GM23338 (cell line): ENCODE measurements at regions not wholly inside any gene's neighbourhood (a gene's known extent, or its start where the extent isn't known, plus 50 kb on each side); places are given as distances from the start of the nearest gene placed in this dataset.

Experiments
- CREB1 ChIP-seq: fragments of 250-450 bp; sonication (Bioruptor Pico); IDR thresholded peaks from 2 replicates; pipeline ENCODE4 v1.5.0; 2020; ENCODE audit warnings: low read depth, mild to moderate bottlenecking, moderate library complexity
- EZH2 ChIP-seq: fragments of 200-600 bp; sonication (generic); IDR thresholded peaks from one replicate; pipeline ENCODE4 v1.8.0; 2017; ENCODE audit warnings: antibody characterized with exemption, mild to moderate bottlenecking, low read depth; ENCODE audit not compliant: unreplicated experiment
- EZH2phosphoT487 ChIP-seq: fragments of 200-600 bp; sonication (generic); IDR thresholded peaks from one replicate; pipeline ENCODE4 v1.8.1; 2018; ENCODE audit warnings: antibody characterized with exemption; ENCODE audit not compliant: unreplicated experiment
- JUNB ChIP-seq: IDR thresholded peaks from one replicate; pipeline ENCODE4 v1.6.1; 2016; ENCODE audit warnings: antibody characterized with exemption; ENCODE audit not compliant: unreplicated experiment
- NANOG ChIP-seq: IDR thresholded peaks from 2 replicates; pipeline ENCODE4 v1.6.1; 2016; ENCODE audit warnings: antibody characterized with exemption, borderline replicate concordance
- POLR2AphosphoS5 ChIP-seq: IDR thresholded peaks from 2 replicates; pipeline ENCODE4 v1.6.1; 2016; ENCODE audit warnings: antibody characterized with exemption, low read depth
- STAT1 ChIP-seq: IDR thresholded peaks from one replicate; pipeline ENCODE4 v1.6.1; 2016; ENCODE audit warnings: antibody characterized with exemption; ENCODE audit not compliant: unreplicated experiment
- ZNF114 ChIP-seq: fragments of 250-450 bp; sonication (Bioruptor Pico); IDR thresholded peaks from 2 replicates; pipeline ENCODE4 v1.5.0; 2020; ENCODE audit warnings: mild to moderate bottlenecking, moderate library complexity
- ZNF331 ChIP-seq: fragments of 250-450 bp; sonication (Bioruptor Pico); IDR thresholded peaks from 2 replicates; pipeline ENCODE4 v1.5.0; 2020; ENCODE audit warnings: low read depth, mild to moderate bottlenecking, moderate library complexity
- TF ChIP-seq, protein P1 (sequence below), 2 experiments: fragments of 200-600 bp in 1 of 2; sonication (generic) in 1 of 2; conservative IDR thresholded peaks; 2 replicates each; pipeline versions ENCODE4 v1.5.1 to v1.6.1; 2016 to 2017; ENCODE audit warnings: antibody characterized with exemption in 2 of 2, low read depth in 2 of 2, mild to moderate bottlenecking in 2 of 2, moderate library complexity in 1 of 2
- TF ChIP-seq, protein P2 (sequence below): IDR thresholded peaks from one replicate; pipeline ENCODE4 v1.6.1; 2018; ENCODE audit warnings: antibody characterized with exemption; ENCODE audit not compliant: unreplicated experiment
- TF ChIP-seq, protein P3 (sequence below): IDR thresholded peaks from 2 replicates; pipeline ENCODE4 v1.6.1; 2016; ENCODE audit warnings: antibody characterized with exemption
- TF ChIP-seq, protein P4 (sequence below): fragments of 250-450 bp; sonication (Bioruptor Pico); IDR thresholded peaks from 2 replicates; pipeline ENCODE4 v1.5.0; 2020; ENCODE audit warnings: mild to moderate bottlenecking, moderate library complexity

DNA sequence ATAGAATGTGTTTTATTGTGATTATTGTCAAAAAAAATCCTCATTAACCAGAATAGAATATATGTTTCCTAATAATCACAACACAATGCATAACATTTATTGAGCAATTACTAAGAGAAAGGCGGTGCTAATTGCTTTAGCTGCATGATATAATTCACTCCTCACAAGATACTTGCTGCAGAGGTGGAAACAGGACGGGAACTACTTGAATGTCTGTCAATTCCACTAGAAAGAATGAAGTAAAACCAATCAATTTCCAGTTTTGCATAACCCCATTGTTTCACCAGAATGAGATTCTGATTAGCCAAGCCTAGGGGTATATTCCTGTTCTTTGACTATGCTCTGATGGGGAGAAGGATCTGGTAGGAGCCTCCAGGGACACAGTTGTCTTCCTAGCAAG lies 239.1 kb upstream of the NRP1 start:
- TF ChIP-seq, protein P1, sequence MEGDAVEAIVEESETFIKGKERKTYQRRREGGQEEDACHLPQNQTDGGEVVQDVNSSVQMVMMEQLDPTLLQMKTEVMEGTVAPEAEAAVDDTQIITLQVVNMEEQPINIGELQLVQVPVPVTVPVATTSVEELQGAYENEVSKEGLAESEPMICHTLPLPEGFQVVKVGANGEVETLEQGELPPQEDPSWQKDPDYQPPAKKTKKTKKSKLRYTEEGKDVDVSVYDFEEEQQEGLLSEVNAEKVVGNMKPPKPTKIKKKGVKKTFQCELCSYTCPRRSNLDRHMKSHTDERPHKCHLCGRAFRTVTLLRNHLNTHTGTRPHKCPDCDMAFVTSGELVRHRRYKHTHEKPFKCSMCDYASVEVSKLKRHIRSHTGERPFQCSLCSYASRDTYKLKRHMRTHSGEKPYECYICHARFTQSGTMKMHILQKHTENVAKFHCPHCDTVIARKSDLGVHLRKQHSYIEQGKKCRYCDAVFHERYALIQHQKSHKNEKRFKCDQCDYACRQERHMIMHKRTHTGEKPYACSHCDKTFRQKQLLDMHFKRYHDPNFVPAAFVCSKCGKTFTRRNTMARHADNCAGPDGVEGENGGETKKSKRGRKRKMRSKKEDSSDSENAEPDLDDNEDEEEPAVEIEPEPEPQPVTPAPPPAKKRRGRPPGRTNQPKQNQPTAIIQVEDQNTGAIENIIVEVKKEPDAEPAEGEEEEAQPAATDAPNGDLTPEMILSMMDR (conservative IDR thresholded peaks at IDR 0.05; ENCODE audit: low read depth in 2 of 2), result no peak
- TF ChIP-seq EZH2, result no peak
- no peak for TF ChIP-seq EZH2phosphoT487
- TF ChIP-seq, protein P2, sequence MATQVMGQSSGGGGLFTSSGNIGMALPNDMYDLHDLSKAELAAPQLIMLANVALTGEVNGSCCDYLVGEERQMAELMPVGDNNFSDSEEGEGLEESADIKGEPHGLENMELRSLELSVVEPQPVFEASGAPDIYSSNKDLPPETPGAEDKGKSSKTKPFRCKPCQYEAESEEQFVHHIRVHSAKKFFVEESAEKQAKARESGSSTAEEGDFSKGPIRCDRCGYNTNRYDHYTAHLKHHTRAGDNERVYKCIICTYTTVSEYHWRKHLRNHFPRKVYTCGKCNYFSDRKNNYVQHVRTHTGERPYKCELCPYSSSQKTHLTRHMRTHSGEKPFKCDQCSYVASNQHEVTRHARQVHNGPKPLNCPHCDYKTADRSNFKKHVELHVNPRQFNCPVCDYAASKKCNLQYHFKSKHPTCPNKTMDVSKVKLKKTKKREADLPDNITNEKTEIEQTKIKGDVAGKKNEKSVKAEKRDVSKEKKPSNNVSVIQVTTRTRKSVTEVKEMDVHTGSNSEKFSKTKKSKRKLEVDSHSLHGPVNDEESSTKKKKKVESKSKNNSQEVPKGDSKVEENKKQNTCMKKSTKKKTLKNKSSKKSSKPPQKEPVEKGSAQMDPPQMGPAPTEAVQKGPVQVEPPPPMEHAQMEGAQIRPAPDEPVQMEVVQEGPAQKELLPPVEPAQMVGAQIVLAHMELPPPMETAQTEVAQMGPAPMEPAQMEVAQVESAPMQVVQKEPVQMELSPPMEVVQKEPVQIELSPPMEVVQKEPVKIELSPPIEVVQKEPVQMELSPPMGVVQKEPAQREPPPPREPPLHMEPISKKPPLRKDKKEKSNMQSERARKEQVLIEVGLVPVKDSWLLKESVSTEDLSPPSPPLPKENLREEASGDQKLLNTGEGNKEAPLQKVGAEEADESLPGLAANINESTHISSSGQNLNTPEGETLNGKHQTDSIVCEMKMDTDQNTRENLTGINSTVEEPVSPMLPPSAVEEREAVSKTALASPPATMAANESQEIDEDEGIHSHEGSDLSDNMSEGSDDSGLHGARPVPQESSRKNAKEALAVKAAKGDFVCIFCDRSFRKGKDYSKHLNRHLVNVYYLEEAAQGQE, result no peak
- TF ChIP-seq POLR2AphosphoS5, result no peak
- no peak for TF ChIP-seq CREB1 (CRISPR knock-in tag)
- TF ChIP-seq ZNF331 (CRISPR knock-in tag), result no peak
- TF ChIP-seq STAT1, result no peak
- TF ChIP-seq JUNB, result no peak
- TF ChIP-seq, protein P3, sequence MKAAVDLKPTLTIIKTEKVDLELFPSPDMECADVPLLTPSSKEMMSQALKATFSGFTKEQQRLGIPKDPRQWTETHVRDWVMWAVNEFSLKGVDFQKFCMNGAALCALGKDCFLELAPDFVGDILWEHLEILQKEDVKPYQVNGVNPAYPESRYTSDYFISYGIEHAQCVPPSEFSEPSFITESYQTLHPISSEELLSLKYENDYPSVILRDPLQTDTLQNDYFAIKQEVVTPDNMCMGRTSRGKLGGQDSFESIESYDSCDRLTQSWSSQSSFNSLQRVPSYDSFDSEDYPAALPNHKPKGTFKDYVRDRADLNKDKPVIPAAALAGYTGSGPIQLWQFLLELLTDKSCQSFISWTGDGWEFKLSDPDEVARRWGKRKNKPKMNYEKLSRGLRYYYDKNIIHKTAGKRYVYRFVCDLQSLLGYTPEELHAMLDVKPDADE, result no peak
- TF ChIP-seq, protein P4, sequence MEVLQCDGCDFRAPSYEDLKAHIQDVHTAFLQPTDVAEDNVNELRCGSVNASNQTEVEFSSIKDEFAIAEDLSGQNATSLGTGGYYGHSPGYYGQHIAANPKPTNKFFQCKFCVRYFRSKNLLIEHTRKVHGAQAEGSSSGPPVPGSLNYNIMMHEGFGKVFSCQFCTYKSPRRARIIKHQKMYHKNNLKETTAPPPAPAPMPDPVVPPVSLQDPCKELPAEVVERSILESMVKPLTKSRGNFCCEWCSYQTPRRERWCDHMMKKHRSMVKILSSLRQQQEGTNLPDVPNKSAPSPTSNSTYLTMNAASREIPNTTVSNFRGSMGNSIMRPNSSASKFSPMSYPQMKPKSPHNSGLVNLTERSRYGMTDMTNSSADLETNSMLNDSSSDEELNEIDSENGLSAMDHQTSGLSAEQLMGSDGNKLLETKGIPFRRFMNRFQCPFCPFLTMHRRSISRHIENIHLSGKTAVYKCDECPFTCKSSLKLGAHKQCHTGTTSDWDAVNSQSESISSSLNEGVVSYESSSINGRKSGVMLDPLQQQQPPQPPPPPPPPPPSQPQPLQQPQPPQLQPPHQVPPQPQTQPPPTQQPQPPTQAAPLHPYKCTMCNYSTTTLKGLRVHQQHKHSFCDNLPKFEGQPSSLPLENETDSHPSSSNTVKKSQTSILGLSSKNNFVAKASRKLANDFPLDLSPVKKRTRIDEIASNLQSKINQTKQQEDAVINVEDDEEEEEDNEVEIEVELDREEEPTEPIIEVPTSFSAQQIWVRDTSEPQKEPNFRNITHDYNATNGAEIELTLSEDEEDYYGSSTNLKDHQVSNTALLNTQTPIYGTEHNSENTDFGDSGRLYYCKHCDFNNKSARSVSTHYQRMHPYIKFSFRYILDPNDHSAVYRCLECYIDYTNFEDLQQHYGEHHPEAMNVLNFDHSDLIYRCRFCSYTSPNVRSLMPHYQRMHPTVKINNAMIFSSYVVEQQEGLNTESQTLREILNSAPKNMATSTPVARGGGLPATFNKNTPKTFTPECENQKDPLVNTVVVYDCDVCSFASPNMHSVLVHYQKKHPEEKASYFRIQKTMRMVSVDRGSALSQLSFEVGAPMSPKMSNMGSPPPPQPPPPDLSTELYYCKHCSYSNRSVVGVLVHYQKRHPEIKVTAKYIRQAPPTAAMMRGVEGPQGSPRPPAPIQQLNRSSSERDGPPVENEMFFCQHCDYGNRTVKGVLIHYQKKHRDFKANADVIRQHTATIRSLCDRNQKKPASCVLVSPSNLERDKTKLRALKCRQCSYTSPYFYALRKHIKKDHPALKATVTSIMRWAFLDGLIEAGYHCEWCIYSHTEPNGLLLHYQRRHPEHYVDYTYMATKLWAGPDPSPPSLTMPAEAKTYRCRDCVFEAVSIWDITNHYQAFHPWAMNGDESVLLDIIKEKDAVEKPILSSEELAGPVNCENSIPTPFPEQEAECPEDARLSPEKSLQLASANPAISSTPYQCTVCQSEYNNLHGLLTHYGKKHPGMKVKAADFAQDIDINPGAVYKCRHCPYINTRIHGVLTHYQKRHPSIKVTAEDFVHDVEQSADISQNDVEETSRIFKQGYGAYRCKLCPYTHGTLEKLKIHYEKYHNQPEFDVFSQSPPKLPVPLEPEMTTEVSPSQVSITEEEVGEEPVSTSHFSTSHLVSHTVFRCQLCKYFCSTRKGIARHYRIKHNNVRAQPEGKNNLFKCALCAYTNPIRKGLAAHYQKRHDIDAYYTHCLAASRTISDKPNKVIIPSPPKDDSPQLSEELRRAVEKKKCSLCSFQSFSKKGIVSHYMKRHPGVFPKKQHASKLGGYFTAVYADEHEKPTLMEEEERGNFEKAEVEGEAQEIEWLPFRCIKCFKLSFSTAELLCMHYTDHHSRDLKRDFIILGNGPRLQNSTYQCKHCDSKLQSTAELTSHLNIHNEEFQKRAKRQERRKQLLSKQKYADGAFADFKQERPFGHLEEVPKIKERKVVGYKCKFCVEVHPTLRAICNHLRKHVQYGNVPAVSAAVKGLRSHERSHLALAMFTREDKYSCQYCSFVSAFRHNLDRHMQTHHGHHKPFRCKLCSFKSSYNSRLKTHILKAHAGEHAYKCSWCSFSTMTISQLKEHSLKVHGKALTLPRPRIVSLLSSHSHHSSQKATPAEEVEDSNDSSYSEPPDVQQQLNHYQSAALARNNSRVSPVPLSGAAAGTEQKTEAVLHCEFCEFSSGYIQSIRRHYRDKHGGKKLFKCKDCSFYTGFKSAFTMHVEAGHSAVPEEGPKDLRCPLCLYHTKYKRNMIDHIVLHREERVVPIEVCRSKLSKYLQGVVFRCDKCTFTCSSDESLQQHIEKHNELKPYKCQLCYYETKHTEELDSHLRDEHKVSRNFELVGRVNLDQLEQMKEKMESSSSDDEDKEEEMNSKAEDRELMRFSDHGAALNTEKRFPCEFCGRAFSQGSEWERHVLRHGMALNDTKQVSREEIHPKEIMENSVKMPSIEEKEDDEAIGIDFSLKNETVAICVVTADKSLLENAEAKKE, result no peak
- TF ChIP-seq NANOG, result no peak
- no peak for TF ChIP-seq ZNF114
